Neural cell (in vitro differentiated cells): ENCODE measurements at regions not wholly inside any gene's neighbourhood (a gene's known extent, or its start where the extent isn't known, plus 50 kb on each side); places are given as distances from the start of the nearest gene placed in this dataset.

ENCODE experiments used
- H2AFZ ChIP-seq: fragments of 200-600, 300-800 bp; sonication (generic), shearing (Covaris generic); 2 replicates; pipeline ENCODE4 v1.6.0; 2014; ENCODE audit warnings: low read depth, mild to moderate bottlenecking, antibody characterized with exemption, low read length, moderate library complexity
- H3F3A ChIP-seq: fragments of 200-600 bp; shearing (Covaris generic); 2 replicates; pipeline ENCODE4 v1.6.1; 2016; ENCODE audit warnings: mild to moderate bottlenecking, moderate library complexity, mixed read lengths, antibody characterized with exemption, low read length; ENCODE audit not compliant: insufficient read depth, poor library complexity, severe bottlenecking
- H3K27ac ChIP-seq: fragments of 200-600, 300-800 bp; sonication (generic), shearing (Covaris generic); 2 replicates; pipeline ENCODE4 v1.5.1; 2014; ENCODE audit warnings: mild to moderate bottlenecking, low read length, moderate library complexity
- H3K27me3 ChIP-seq: fragments of 300-800, 200-600 bp; sonication (generic), shearing (Covaris generic); 2 replicates; pipeline ENCODE4 v1.6.0; 2014; ENCODE audit warnings: mild to moderate bottlenecking, low read depth, low read length, moderate library complexity; ENCODE audit not compliant: insufficient read depth
- H3K36me3 ChIP-seq: fragments of 300-800, 200-600 bp; sonication (generic), shearing (Covaris generic); 2 replicates; pipeline ENCODE4 v1.5.1; 2014; ENCODE audit warnings: mild to moderate bottlenecking, antibody characterized with exemption, low read length, moderate library complexity; ENCODE audit not compliant: insufficient read depth
- H3K4me2 ChIP-seq: fragments of 300-800, 200-600 bp; sonication (generic), shearing (Covaris generic); 2 replicates; pipeline ENCODE4 v1.6.0; 2014; ENCODE audit warnings: mild to moderate bottlenecking, low read length
- H3K4me3 ChIP-seq: fragments of 300-800, 200-600 bp; sonication (generic), shearing (Covaris generic); 2 replicates; pipeline ENCODE4 v1.5.1; 2014; ENCODE audit warnings: mild to moderate bottlenecking, low read length, moderate library complexity
- H3K79me2 ChIP-seq: fragments of 200-600 bp; shearing (Covaris generic); replicated peaks from 2 replicates; pipeline ENCODE4 v1.6.0; 2014; ENCODE audit warnings: mild to moderate bottlenecking, low read length, moderate library complexity; ENCODE audit not compliant: insufficient read depth
- H3K9ac ChIP-seq: fragments of 300-800, 200-600 bp; sonication (generic), shearing (Covaris generic); 2 replicates; pipeline ENCODE4 v1.6.1; 2016; ENCODE audit warnings: mild to moderate bottlenecking, low read length, mixed read lengths
- H3K9me2 ChIP-seq: fragments of 200-600 bp; shearing (Covaris generic); 2 replicates; pipeline ENCODE4 v1.6.1; 2016; ENCODE audit warnings: mild to moderate bottlenecking, low read length, mixed read lengths; ENCODE audit not compliant: insufficient read depth
- H3K9me3 ChIP-seq: fragments of 200-600, 300-800 bp; sonication (generic), shearing (Covaris generic); 2 replicates; pipeline ENCODE4 v1.6.1; 2016; ENCODE audit warnings: mild to moderate bottlenecking, mixed run types, low read length, moderate library complexity, mixed read lengths
- H4K20me1 ChIP-seq: fragments of 200-600 bp; shearing (Covaris generic); 2 replicates; pipeline ENCODE4 v1.6.1; 2016; ENCODE audit warnings: mild to moderate bottlenecking, mixed run types; ENCODE audit not compliant: insufficient read depth
- EP300 ChIP-seq: fragments of 450-650 bp; conservative IDR thresholded peaks from 2 replicates; pipeline ENCODE4 v1.6.1; 2014; ENCODE audit warnings: antibody characterized with exemption, mild to moderate bottlenecking, moderate library complexity; ENCODE audit not compliant: poor library complexity, severe bottlenecking
- EZH2 ChIP-seq: fragments of 200-600, 300-800 bp; shearing (Covaris generic), sonication (generic); IDR thresholded peaks from 2 replicates; pipeline ENCODE4 v1.6.1; 2014; ENCODE audit warnings: antibody characterized with exemption, low read length, borderline replicate concordance, mild to moderate bottlenecking; ENCODE audit not compliant: insufficient read depth, poor library complexity, severe bottlenecking
- MXI1 ChIP-seq: fragments of 450-650 bp; conservative IDR thresholded peaks from 2 replicates; pipeline ENCODE4 v1.6.1; 2014; ENCODE audit warnings: antibody characterized with exemption, mild to moderate bottlenecking; ENCODE audit not compliant: poor library complexity, severe bottlenecking
- POLR2AphosphoS5 ChIP-seq: IDR thresholded peaks from 2 replicates; pipeline ENCODE4 v1.6.1; 2012
- RAD21 ChIP-seq: fragments of 450-650 bp; conservative IDR thresholded peaks from 2 replicates; pipeline ENCODE4 v1.6.1; 2014; ENCODE audit warnings: antibody characterized with exemption, mild to moderate bottlenecking, moderate library complexity
- SMC3 ChIP-seq: fragments of 450-650 bp; conservative IDR thresholded peaks from 2 replicates; pipeline ENCODE4 v1.6.1; 2014; ENCODE audit warnings: antibody characterized with exemption, mild to moderate bottlenecking, moderate library complexity; ENCODE audit not compliant: poor library complexity
- TAF1 ChIP-seq: IDR thresholded peaks from 2 replicates; pipeline ENCODE4 v1.6.1; 2012; ENCODE audit warnings: low read depth
- TF ChIP-seq, protein P1 (sequence below): IDR thresholded peaks from 2 replicates; pipeline ENCODE4 v1.6.1; 2012; ENCODE audit warnings: borderline replicate concordance
- TF ChIP-seq, protein P2 (sequence below): fragments of 450-650 bp; IDR thresholded peaks from 2 replicates; pipeline ENCODE4 v1.5.1; 2014; ENCODE audit warnings: antibody characterized with exemption, mild to moderate bottlenecking, moderate library complexity; ENCODE audit not compliant: poor library complexity, severe bottlenecking

DNA sequence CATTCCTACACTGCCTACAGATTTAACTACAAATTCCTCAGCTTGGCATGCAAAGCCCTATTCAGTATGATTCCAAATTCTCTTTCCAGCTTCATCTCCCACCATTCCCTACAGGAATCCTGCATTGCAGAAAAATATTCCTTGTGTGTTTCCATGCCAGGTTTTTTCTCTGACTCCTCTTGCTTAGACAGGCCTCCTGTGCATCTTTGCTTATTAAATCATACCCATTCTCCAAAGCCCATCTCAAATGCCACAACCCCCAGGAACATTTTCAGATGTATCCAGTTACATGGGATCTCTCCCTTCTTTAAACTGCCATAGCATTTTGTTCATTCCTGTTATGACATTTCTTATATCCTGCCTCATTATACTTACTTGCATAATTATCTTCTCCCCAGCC, 106.4 kb upstream of the GRIA3 start:
- no peak overlapping the region for H3K9ac ChIP-seq
- no peaks in the 10 kb centered on the region for H3K36me3 ChIP-seq
- H3F3A ChIP-seq: no peaks in the 10 kb centered on the region
- TF ChIP-seq, protein P1, sequence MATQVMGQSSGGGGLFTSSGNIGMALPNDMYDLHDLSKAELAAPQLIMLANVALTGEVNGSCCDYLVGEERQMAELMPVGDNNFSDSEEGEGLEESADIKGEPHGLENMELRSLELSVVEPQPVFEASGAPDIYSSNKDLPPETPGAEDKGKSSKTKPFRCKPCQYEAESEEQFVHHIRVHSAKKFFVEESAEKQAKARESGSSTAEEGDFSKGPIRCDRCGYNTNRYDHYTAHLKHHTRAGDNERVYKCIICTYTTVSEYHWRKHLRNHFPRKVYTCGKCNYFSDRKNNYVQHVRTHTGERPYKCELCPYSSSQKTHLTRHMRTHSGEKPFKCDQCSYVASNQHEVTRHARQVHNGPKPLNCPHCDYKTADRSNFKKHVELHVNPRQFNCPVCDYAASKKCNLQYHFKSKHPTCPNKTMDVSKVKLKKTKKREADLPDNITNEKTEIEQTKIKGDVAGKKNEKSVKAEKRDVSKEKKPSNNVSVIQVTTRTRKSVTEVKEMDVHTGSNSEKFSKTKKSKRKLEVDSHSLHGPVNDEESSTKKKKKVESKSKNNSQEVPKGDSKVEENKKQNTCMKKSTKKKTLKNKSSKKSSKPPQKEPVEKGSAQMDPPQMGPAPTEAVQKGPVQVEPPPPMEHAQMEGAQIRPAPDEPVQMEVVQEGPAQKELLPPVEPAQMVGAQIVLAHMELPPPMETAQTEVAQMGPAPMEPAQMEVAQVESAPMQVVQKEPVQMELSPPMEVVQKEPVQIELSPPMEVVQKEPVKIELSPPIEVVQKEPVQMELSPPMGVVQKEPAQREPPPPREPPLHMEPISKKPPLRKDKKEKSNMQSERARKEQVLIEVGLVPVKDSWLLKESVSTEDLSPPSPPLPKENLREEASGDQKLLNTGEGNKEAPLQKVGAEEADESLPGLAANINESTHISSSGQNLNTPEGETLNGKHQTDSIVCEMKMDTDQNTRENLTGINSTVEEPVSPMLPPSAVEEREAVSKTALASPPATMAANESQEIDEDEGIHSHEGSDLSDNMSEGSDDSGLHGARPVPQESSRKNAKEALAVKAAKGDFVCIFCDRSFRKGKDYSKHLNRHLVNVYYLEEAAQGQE: no peak
- TF ChIP-seq POLR2AphosphoS5 (no peak), EP300 (no peak), EZH2 (no peak)
- no peak overlapping the region for H3K4me3 ChIP-seq
- no peaks in the 10 kb centered on the region for H3K79me2 ChIP-seq
- no peaks in the 10 kb centered on the region for H3K9me2 ChIP-seq
- H3K27ac ChIP-seq: no peak overlapping the region
- no peak overlapping the region for H3K4me2 ChIP-seq
- no peaks in the 10 kb centered on the region for H3K27me3 ChIP-seq
- no peak overlapping the region for H2AFZ ChIP-seq
- no peaks in the 10 kb centered on the region for H4K20me1 ChIP-seq
- no peaks in the 10 kb centered on the region for H3K9me3 ChIP-seq

DNA sequence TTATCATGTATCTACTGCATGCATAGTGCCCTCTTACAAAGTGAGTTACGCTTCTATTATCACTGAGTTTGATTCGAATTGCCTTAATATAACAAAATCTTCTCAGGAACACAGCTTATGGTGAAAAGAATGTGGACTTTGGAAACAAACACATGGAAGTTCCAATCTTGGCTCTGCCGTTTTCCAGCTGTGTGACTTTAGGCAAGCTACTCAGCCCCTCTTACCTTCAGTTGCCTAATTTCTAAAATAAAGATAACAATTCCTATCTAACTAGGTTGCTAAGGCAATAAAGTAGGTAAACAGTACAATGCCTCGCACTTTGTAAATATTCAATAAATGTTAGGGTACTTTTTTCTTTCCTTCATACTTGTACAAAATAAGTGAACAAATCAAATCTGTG, 104.0 kb upstream of the GRIA3 start:
- Histone ChIP-seq H3K36me3 (no peaks in the 10 kb centered on the region), H3K27me3 (no peaks in the 10 kb centered on the region), H2AFZ (no peak overlapping the region), H3K9me2 (no peaks in the 10 kb centered on the region), H3K4me3 (no peak overlapping the region), H3K9ac (no peak overlapping the region), H3K9me3 (no peaks in the 10 kb centered on the region), H3K4me2 (no peak overlapping the region), H3F3A (no peaks in the 10 kb centered on the region), H3K27ac (no peak overlapping the region), H3K79me2 (no peaks in the 10 kb centered on the region), H4K20me1 (no peaks in the 10 kb centered on the region)
- TF ChIP-seq POLR2AphosphoS5: no peak
- TF ChIP-seq TAF1: no peak
- no peak for TF ChIP-seq EP300
- TF ChIP-seq MXI1: no peak
- no peak for TF ChIP-seq RAD21
- TF ChIP-seq EZH2: no peak
- TF ChIP-seq SMC3: no peak
- TF ChIP-seq, protein P1: no peak
- TF ChIP-seq, protein P2, sequence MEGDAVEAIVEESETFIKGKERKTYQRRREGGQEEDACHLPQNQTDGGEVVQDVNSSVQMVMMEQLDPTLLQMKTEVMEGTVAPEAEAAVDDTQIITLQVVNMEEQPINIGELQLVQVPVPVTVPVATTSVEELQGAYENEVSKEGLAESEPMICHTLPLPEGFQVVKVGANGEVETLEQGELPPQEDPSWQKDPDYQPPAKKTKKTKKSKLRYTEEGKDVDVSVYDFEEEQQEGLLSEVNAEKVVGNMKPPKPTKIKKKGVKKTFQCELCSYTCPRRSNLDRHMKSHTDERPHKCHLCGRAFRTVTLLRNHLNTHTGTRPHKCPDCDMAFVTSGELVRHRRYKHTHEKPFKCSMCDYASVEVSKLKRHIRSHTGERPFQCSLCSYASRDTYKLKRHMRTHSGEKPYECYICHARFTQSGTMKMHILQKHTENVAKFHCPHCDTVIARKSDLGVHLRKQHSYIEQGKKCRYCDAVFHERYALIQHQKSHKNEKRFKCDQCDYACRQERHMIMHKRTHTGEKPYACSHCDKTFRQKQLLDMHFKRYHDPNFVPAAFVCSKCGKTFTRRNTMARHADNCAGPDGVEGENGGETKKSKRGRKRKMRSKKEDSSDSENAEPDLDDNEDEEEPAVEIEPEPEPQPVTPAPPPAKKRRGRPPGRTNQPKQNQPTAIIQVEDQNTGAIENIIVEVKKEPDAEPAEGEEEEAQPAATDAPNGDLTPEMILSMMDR: no peak
